Lower leg skin (tissue), 3 donors: ENCODE measurements at regions not wholly inside any gene's neighbourhood (a gene's known extent, or its start where the extent isn't known, plus 50 kb on each side); places are given as distances from the start of the nearest gene placed in this dataset.

Experiments
- CTCF ChIP-seq, 3 donors: fragments of 450-650 bp; IDR thresholded peaks; one replicate each; pipeline ENCODE4 v1.5.1; 2016; ENCODE audit warnings: antibody characterized with exemption in 3 of 3, mild to moderate bottlenecking in 3 of 3, moderate library complexity in 2 of 3
- POLR2A ChIP-seq, 2 donors: fragments of 450-650 bp; IDR thresholded peaks; one replicate each; pipeline ENCODE4 v1.6.1; 2016 to 2017; ENCODE audit warnings: antibody characterized with exemption in 2 of 2, mild to moderate bottlenecking in 1 of 2, moderate library complexity in 1 of 2

DNA sequence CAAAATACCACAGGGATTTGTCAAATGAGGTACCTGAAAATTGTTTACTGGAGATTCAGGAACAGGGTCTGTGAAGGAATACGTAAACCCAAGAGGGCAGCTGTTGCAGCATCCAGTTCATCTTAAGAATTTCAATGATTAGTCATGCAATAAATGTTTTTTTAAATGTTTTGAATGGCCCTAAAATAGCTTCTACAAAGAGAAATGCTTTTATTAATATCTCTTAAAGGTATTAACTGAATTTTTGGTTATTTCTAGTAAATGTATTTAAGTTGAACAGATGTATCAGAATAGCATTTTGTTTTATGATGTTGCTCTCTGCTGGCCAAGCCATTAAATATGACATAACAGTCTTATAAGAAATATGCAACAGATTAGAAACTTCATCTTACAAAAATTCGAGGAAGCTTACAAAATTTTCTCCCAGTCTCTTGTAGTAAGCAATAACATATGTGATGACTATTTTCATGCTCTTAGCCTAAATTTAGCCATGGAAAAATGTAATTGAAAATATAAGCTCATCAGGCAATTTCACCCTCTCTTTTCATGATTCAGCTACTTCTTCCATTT, 863.9 kb downstream of the SUCLG1 start:
- TF ChIP-seq CTCF (IDR thresholded peaks at IDR 0.05) = no peak
- no peak for TF ChIP-seq POLR2A (IDR thresholded peaks at IDR 0.05)
